ENCODE measurements at regions not wholly inside any gene's neighbourhood (a gene's known extent, or its start where the extent isn't known, plus 50 kb on each side); places are given as distances from the start of the nearest gene placed in this dataset.
"Not testable (repeated sequence)": the region's sequence is repeated elsewhere in the genome, so short reads cannot be mapped to it uniquely, and the experiment has no call there.

- FAIRE-seq: no peak
Observed at GRCh38 chr5:5782402-5782801, 359.9 kb downstream of the ICE1 start.

GRCh38 chr5:5781335-5781734 lies 358.9 kb downstream of the ICE1 start:
- FAIRE-seq: no peak

GRCh38 chr5:5780253-5780652 lies 357.8 kb downstream of the ICE1 start:
- no peak for FAIRE-seq

- FAIRE-seq: no peak
Observed at GRCh38 chr5:5777013-5777412, 354.5 kb downstream of the ICE1 start.

GRCh38 chr5:5772202-5772601 lies 349.7 kb downstream of the ICE1 start:
- no peak for FAIRE-seq

GRCh38 chr5:5770825-5771224 lies 348.3 kb downstream of the ICE1 start:
- no peak for FAIRE-seq

GRCh38 chr5:5767286-5767928 lies 344.9 kb downstream of the ICE1 start:
- FAIRE-seq: no peak

- FAIRE-seq: no peak
Observed at GRCh38 chr5:5765066-5765850, 342.8 kb downstream of the ICE1 start.

GRCh38 chr5:5764246-5764645 lies 341.8 kb downstream of the ICE1 start:
- no peak for FAIRE-seq

- FAIRE-seq: no peak
Observed at GRCh38 chr5:5756762-5757161, 334.3 kb downstream of the ICE1 start.

GRCh38 chr5:5755888-5756287 lies 333.4 kb downstream of the ICE1 start:
- FAIRE-seq: no peak

GRCh38 chr5:5752844-5753243 lies 330.4 kb downstream of the ICE1 start:
- no peak for FAIRE-seq

GRCh38 chr5:5751987-5752386 lies 329.5 kb downstream of the ICE1 start:
- no peak for FAIRE-seq

- FAIRE-seq: no peak
Observed at GRCh38 chr5:5751498-5751897, 329.0 kb downstream of the ICE1 start.

GRCh38 chr5:5741418-5741817 lies 318.9 kb downstream of the ICE1 start:
- FAIRE-seq: no peak

- FAIRE-seq: no peak
Observed at GRCh38 chr5:5739490-5739945, 317.0 kb downstream of the ICE1 start.

- FAIRE-seq: no peak
Observed at GRCh38 chr5:5738797-5739489, 316.5 kb downstream of the ICE1 start.

GRCh38 chr5:5736007-5736406 lies 313.5 kb downstream of the ICE1 start:
- FAIRE-seq: no peak

GRCh38 chr5:5733058-5733457 lies 310.6 kb downstream of the ICE1 start:
- FAIRE-seq: not testable (repeated sequence)

- no peak for FAIRE-seq
Observed at GRCh38 chr5:5726401-5726800, 303.9 kb downstream of the ICE1 start.

- FAIRE-seq: no peak
Observed at GRCh38 chr5:5721881-5722280, 299.4 kb downstream of the ICE1 start.

- no peak for FAIRE-seq
Observed at GRCh38 chr5:5719292-5719691, 296.8 kb downstream of the ICE1 start.

- FAIRE-seq: no peak
Observed at GRCh38 chr5:5716665-5717064, 294.2 kb downstream of the ICE1 start.

GRCh38 chr5:5711592-5711991 lies 289.1 kb downstream of the ICE1 start:
- FAIRE-seq: no peak
